ENCODE measurements at regions not wholly inside any gene's neighbourhood (a gene's known extent, or its start where the extent isn't known, plus 50 kb on each side); places are given as distances from the start of the nearest gene placed in this dataset.

DNA sequence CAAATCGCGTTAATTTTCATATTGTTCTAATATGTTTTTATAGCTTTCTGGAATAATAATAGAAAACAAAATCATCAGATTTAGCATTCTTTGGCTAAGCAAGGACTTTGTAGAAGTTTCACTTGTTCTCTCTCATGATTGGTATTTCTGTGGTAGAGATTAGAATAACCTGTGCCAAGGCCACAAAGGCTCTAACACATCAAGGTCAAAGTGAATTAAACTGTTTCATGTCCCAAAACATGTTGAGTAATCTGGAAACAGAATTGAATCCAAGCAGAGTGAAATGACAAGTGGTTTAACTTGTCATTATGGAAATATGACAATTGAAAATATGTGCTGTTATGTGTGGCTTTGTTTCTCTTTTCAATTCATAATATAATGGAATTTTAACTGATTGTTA lies 617.4 kb downstream of the CCDC85A start:
- Histone ChIP-seq H3K36me3 (ENCODE audit: low read depth) (no peaks in the 10 kb centered on the region), H3K4me3 (peak overlapping the region; percentile 26; the same call in 1 of the 2 replicates), H4K20me1 (ENCODE audit: insufficient read depth) (no peaks in the 10 kb centered on the region), H3K9ac (no peak overlapping the region), H3F3A (ENCODE audit: insufficient read depth) (peaks cover 11% of the 10 kb centered on the region; the same call in 1 of the 2 replicates), H3K4me2 (ENCODE audit: unreplicated experiment) (peak overlapping the region; percentile 66), H3K4me1 (ENCODE audit: insufficient read depth) (peaks cover 16% of the 10 kb centered on the region; the same call in 1 of the 2 replicates), H3K9me3 (ENCODE audit: low read depth) (no peaks in the 10 kb centered on the region), H3K27me3 (replicated peaks; ENCODE audit: insufficient read depth) (no peaks in the 10 kb centered on the region), H3K27ac (peak overlapping the region; percentile 31; the same call in 1 of the 2 replicates), H3K9me2 (ENCODE audit: insufficient read depth) (no peaks in the 10 kb centered on the region), H3K79me2 (ENCODE audit: insufficient read depth) (no peaks in the 10 kb centered on the region), H2AFZ (no peak overlapping the region)
- TF ChIP-seq EZH2phosphoT487 (IDR thresholded peaks at IDR 0.05; ENCODE audit: insufficient read depth, low read depth) (no peak), EZH2 (IDR thresholded peaks at IDR 0.05; ENCODE audit: insufficient read depth, poor library complexity, severe bottlenecking) (no peak)
- WGBS, 2 experiments (ENCODE audit: low coverage in 1 of 2, low lambda C conversion rate in 2 of 2, missing lambda C conversion rate in 2 of 2), result 79 to 84% methylated on average over 2 of the region's 2 CpGs
- peak; percentile 1 for DNase-seq
- in situ Hi-C loops (cut with MboI), result no loop called here

DNA sequence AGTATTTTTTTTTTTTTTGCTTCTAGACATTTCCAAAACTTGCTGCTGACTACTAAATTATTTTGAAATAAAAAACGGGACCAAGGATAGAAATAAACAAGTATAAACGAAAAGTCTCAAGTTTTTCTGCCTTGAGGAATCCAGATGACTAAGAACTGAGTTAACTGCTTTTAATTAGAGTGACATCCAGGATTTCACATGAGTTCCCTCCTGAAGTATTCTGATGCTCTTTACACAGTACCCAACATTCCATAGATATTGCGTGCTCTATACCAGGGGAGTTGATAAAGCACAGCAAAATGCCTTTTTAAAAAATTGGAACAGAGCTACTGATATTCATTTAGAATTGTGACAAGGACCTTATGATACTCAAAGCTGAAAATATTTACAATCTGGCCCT lies 618.0 kb downstream of the CCDC85A start:
- TF ChIP-seq EZH2phosphoT487 (IDR thresholded peaks at IDR 0.05; ENCODE audit: insufficient read depth, low read depth), result no peak
- no peak for TF ChIP-seq EZH2 (IDR thresholded peaks at IDR 0.05; ENCODE audit: insufficient read depth, poor library complexity, severe bottlenecking)
- WGBS, 2 experiments (ENCODE audit: low coverage in 1 of 2, low lambda C conversion rate in 2 of 2, missing lambda C conversion rate in 2 of 2), result 3 to 4% methylated on average over 3 of the region's 3 CpGs
- Histone ChIP-seq H3K4me1 (ENCODE audit: insufficient read depth) (peaks cover 16% of the 10 kb centered on the region; the same call in 1 of the 2 replicates), H3K27me3 (replicated peaks; ENCODE audit: insufficient read depth) (no peaks in the 10 kb centered on the region), H3K9me2 (ENCODE audit: insufficient read depth) (no peaks in the 10 kb centered on the region), H3K9me3 (ENCODE audit: low read depth) (no peaks in the 10 kb centered on the region), H3K9ac (no peak overlapping the region), H3K4me3 (peak overlapping the region; percentile 26; the same call in 1 of the 2 replicates), H3F3A (ENCODE audit: insufficient read depth) (peaks cover 11% of the 10 kb centered on the region; the same call in 1 of the 2 replicates), H4K20me1 (ENCODE audit: insufficient read depth) (no peaks in the 10 kb centered on the region), H3K27ac (peak overlapping the region; percentile 31), H3K79me2 (ENCODE audit: insufficient read depth) (no peaks in the 10 kb centered on the region), H3K4me2 (ENCODE audit: unreplicated experiment) (peak overlapping the region; percentile 66), H2AFZ (no peak overlapping the region), H3K36me3 (ENCODE audit: low read depth) (no peaks in the 10 kb centered on the region)
- in situ Hi-C loops (cut with MboI), result no loop called here
- DNase-seq, result peak; percentile 64

DNA sequence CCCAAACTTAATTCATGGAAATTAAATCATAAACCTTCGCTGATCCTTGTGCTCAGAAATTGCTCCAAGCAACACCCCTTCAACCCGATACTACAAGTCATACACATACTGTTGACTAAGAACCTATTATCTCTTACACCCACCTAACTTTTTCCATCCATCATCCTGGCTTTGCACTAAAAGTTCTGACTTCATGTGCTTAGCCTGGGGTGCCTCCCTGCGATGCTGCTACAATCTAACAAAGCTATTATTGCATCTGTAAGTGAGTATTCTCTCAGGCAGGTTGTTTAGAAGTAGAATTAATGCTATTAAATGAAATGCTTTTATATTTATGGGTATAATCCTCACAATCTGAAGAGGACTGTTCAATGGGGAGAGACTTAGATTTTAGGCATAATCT lies 619.8 kb downstream of the CCDC85A start:
- TF ChIP-seq EZH2 (IDR thresholded peaks at IDR 0.05; ENCODE audit: insufficient read depth, poor library complexity, severe bottlenecking), result no peak
- no peak for TF ChIP-seq EZH2phosphoT487 (IDR thresholded peaks at IDR 0.05; ENCODE audit: insufficient read depth, low read depth)
- Histone ChIP-seq H2AFZ (no peak overlapping the region), H3K4me3 (no peak overlapping the region), H3K4me2 (ENCODE audit: unreplicated experiment) (no peak overlapping the region), H3F3A (ENCODE audit: insufficient read depth) (peaks cover 11% of the 10 kb centered on the region; the same call in 1 of the 2 replicates), H3K9me2 (ENCODE audit: insufficient read depth) (no peaks in the 10 kb centered on the region), H3K27me3 (replicated peaks; ENCODE audit: insufficient read depth) (no peaks in the 10 kb centered on the region), H4K20me1 (ENCODE audit: insufficient read depth) (no peaks in the 10 kb centered on the region), H3K9me3 (ENCODE audit: low read depth) (no peaks in the 10 kb centered on the region), H3K9ac (no peak overlapping the region), H3K79me2 (ENCODE audit: insufficient read depth) (no peaks in the 10 kb centered on the region), H3K4me1 (ENCODE audit: insufficient read depth) (peaks cover 16% of the 10 kb centered on the region; the same call in 1 of the 2 replicates), H3K27ac (no peak overlapping the region), H3K36me3 (ENCODE audit: low read depth) (no peaks in the 10 kb centered on the region)
- DNase-seq, result no peak
- in situ Hi-C loops (cut with MboI), result no loop called here
- WGBS, 2 experiments (ENCODE audit: low coverage in 1 of 2, low lambda C conversion rate in 2 of 2, missing lambda C conversion rate in 2 of 2), result 59 to 65% methylated on average over 3 of the region's 3 CpGs

DNA sequence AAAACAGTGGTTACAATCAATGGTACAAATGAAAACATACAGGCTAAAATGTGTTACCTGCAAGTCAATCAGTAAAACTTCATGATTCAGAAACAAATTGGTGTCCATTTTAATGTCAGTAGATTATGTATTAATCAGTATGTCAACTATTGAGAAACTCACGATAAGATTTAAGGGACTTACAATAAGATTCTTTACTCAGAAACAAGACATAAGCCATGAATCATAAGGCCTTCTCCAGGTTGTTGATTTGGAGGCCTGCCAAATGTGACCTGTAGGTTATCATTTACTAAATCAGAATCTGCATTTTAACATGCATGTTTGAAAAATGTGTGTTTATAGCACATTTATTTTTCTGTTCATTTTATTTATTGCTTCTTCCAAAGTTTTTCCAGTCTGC lies 623.1 kb downstream of the CCDC85A start:
- H3K4me3 ChIP-seq, result no peak overlapping the region
- no peaks in the 10 kb centered on the region for H3K27me3 ChIP-seq (replicated peaks; ENCODE audit: insufficient read depth)
- no peaks in the 10 kb centered on the region for H3K36me3 ChIP-seq (ENCODE audit: low read depth)
- peaks cover 9% of the 10 kb centered on the region; the same call in 1 of the 2 replicates for H3K4me1 ChIP-seq (ENCODE audit: insufficient read depth)
- H3F3A ChIP-seq (ENCODE audit: insufficient read depth), result 0 out of 2 replicates have a peak, but pooled peaks cover under 1% of the 10 kb centered on the region
- no peak for TF ChIP-seq EZH2phosphoT487 (IDR thresholded peaks at IDR 0.05; ENCODE audit: insufficient read depth, low read depth)
- no peak for TF ChIP-seq EZH2 (IDR thresholded peaks at IDR 0.05; ENCODE audit: insufficient read depth, poor library complexity, severe bottlenecking)
- H4K20me1 ChIP-seq (ENCODE audit: insufficient read depth), result no peaks in the 10 kb centered on the region
- H3K4me2 ChIP-seq (ENCODE audit: unreplicated experiment), result no peak overlapping the region
- no peak overlapping the region for H3K9ac ChIP-seq
- no peaks in the 10 kb centered on the region for H3K9me3 ChIP-seq (ENCODE audit: low read depth)
- no peak overlapping the region for H2AFZ ChIP-seq
- H3K79me2 ChIP-seq (ENCODE audit: insufficient read depth), result no peaks in the 10 kb centered on the region
- H3K9me2 ChIP-seq (ENCODE audit: insufficient read depth), result no peaks in the 10 kb centered on the region
- WGBS, 2 experiments (ENCODE audit: low coverage in 1 of 2, low lambda C conversion rate in 2 of 2, missing lambda C conversion rate in 2 of 2), result 73 to 86% methylated on average over 1 of the region's 1 CpG
- in situ Hi-C loops (cut with MboI), result no loop called here
- H3K27ac ChIP-seq, result no peak overlapping the region
- DNase-seq, result no peak

All from GM23248 (cell line).